ENCODE measurements at regions not wholly inside any gene's neighbourhood (a gene's known extent, or its start where the extent isn't known, plus 50 kb on each side); places are given as distances from the start of the nearest gene placed in this dataset.

DNA sequence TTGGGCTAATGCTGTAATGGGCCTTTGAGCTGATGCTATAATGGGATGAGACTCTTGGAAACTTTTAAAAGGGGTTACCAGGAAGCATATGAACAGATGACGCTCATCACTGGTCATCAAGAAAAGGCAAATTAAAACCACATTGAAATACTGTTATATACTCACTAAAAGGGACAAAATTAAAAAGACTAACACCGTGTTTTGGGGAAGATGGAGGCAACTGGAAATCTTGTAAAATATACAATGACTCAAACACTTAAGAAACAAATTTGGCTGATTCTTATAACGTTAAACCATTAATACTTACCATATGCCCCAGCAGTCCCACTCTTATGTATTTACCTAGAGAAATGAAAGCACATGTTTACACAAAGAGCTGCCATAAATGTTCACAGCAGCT, 207.2 kb upstream of the GPRIN3 start:
- Histone ChIP-seq H3K4me3 (no peak overlapping the region), H3K9me3 (no peaks in the 10 kb centered on the region), H3K27ac (no peak overlapping the region), H3K27me3 (no peaks in the 10 kb centered on the region), H3K36me3 (no peaks in the 10 kb centered on the region), H3K4me1 (no peaks in the 10 kb centered on the region)
- no peak for TF ChIP-seq CTCF (IDR thresholded peaks at IDR 0.05)
- no peak for TF ChIP-seq POLR2A (IDR thresholded peaks at IDR 0.05)
- no peak for DNase-seq

GRCh38 chr4:89511776-89512175, 204.2 kb upstream of the GPRIN3 start:
- no peak for DNase-seq

DNA sequence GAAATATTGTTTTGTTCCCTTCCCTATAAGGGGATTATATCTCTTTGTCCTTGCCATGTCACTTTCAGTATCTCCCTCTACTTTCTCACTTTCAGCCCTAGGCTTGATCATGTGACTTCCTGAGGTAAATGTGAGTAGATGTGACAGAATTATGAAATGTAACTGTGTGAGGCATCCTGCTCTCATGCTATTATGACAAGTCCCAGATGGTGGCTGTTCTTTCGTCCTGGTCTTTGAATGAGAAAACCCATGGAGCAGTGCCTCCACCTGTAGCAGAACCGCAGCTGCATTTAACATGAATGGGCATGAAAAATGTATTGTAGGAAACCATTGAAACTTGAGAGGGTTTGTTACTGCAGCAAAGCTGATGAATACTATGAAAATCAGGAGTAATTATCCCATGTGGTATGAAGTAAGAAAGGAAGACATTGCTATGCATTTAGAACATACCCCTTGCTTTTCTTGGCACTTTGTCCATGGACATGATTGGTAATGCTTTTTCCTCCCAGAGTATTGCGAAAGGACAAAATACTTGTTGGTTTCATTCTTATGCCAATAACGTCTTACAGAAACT, 202.2 kb upstream of the GPRIN3 start:
- no peak overlapping the region for H3K27ac ChIP-seq
- DNase-seq, result no peak
- no peak for TF ChIP-seq POLR2A (IDR thresholded peaks at IDR 0.05)
- no peak for TF ChIP-seq CTCF (IDR thresholded peaks at IDR 0.05)

More at GRCh38 chr4:89511776-89512175, 204.2 kb upstream of the GPRIN3 start:
- TF ChIP-seq CTCF (IDR thresholded peaks at IDR 0.05) (no peak), POLR2A (IDR thresholded peaks at IDR 0.05) (no peak)
- no peaks in the 10 kb centered on the region for H3K36me3 ChIP-seq
- H3K4me1 ChIP-seq, result no peaks in the 10 kb centered on the region
- no peak overlapping the region for H3K27ac ChIP-seq
- H3K4me3 ChIP-seq, result no peak overlapping the region
- no peaks in the 10 kb centered on the region for H3K9me3 ChIP-seq
- no peaks in the 10 kb centered on the region for H3K27me3 ChIP-seq

DNA sequence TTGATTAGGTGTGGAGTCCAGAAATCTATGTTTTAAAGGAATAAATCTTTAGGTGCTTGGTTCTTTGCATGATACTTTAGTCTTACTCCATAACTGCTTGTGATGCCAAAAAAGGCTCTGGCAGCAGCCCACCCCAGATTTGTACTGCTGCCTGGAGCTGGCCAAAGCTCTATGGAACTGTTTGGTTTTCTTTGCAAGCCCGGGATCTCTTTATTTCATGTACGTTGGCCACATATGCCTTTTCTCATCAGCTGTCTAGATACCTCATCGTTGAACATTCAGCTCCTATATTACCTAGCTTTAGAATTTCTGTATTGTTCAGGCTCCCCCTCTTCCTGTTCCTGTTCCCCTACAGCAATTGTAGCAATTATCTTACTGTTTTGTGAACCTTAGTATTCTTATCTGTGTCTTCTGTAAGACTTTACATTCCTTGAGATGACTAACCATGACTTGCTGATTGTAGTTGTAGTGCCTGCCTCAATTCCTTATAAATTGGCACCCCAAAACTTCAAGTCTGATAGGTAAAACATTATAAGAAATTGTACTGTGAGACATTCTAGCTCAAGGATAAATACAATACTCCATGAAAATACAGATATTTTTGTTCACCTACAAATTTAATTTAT, 199.4 kb upstream of the GPRIN3 start:
- H3K9me3 ChIP-seq, result no peaks in the 10 kb centered on the region
- H3K27ac ChIP-seq, result no peak overlapping the region
- H3K27me3 ChIP-seq, result no peaks in the 10 kb centered on the region
- no peak overlapping the region for H3K4me3 ChIP-seq
- H3K36me3 ChIP-seq, result no peaks in the 10 kb centered on the region
- no peaks in the 10 kb centered on the region for H3K4me1 ChIP-seq
- TF ChIP-seq CTCF (IDR thresholded peaks at IDR 0.05) (no peak), POLR2A (IDR thresholded peaks at IDR 0.05) (no peak)
- no peak for DNase-seq

More for the DNA sequence above, 202.2 kb upstream of the GPRIN3 start:
- Histone ChIP-seq H3K27me3 (no peaks in the 10 kb centered on the region), H3K9me3 (no peaks in the 10 kb centered on the region), H3K4me1 (no peaks in the 10 kb centered on the region), H3K4me3 (no peak overlapping the region), H3K36me3 (no peaks in the 10 kb centered on the region)

DNA sequence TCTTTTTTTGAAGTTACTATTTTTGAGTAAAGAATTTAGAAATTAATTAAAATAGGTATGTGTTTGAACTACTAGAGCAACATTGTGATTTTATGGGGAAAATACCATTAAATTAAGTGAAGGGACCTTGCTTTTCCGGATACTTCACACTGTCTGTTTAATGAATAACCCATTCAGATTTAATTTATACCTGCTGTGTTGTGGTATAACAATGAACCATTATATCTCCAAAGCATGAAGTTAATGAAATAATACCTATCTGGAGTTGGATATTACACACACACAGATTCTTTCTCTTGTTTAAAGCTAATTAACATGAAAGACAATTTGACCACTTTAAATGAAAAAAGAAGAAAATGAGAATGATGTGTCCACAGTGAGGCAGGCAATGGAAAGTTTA, 195.0 kb upstream of the GPRIN3 start:
- Histone ChIP-seq H3K9me3 (no peaks in the 10 kb centered on the region), H3K36me3 (no peaks in the 10 kb centered on the region), H3K4me3 (no peak overlapping the region), H3K27me3 (no peaks in the 10 kb centered on the region), H3K4me1 (peaks cover 0 to 5% (median 0%) of the 10 kb centered on the region in 4 donors), H3K27ac (no peak overlapping the region)
- TF ChIP-seq POLR2A (IDR thresholded peaks at IDR 0.05), result no peak
- TF ChIP-seq CTCF (IDR thresholded peaks at IDR 0.05), result no peak
- no peak for DNase-seq
